ENCODE measurements at regions not wholly inside any gene's neighbourhood (a gene's known extent, or its start where the extent isn't known, plus 50 kb on each side); places are given as distances from the start of the nearest gene placed in this dataset.

- no peaks in the 10 kb centered on the region for H3K9me3 Mint-ChIP-seq
- ChIA-PET CTCF (no interaction called here), POLR2A (no interaction called here)
- no peak overlapping the region for H3K4me3 Mint-ChIP-seq
- no peaks in the 10 kb centered on the region for H3K27me3 Mint-ChIP-seq (ENCODE audit: low read depth)
- DNase-seq (ENCODE audit: low spot score) (no peak), ATAC-seq (no peak)
- H3K27ac Mint-ChIP-seq: no peak overlapping the region
- no peak for TF ChIP-seq ETV6 (CRISPR knock-in tag; IDR thresholded peaks at IDR 0.05)
- no peak for TF ChIP-seq ZBTB43 (CRISPR knock-in tag; IDR thresholded peaks at IDR 0.05)
- no peaks in the 10 kb centered on the region for H3K36me3 Mint-ChIP-seq
- no peaks in the 10 kb centered on the region; the same call in 1 of the 2 replicates for H3K4me1 Mint-ChIP-seq
These were observed 264.7 kb upstream of the PRICKLE1 start for GRCh38 chr12:42854208-42854607.

GRCh38 chr12:42853370-42854140, 264.0 kb upstream of the PRICKLE1 start:
- no peak for ATAC-seq
- ChIA-PET CTCF (no interaction called here), POLR2A (no interaction called here)
- Mint-ChIP-seq H3K36me3 (no peaks in the 10 kb centered on the region), H3K4me3 (no peak overlapping the region), H3K27ac (no peak overlapping the region), H3K4me1 (no peaks in the 10 kb centered on the region; the same call in 1 of the 2 replicates), H3K27me3 (ENCODE audit: low read depth) (no peaks in the 10 kb centered on the region), H3K9me3 (no peaks in the 10 kb centered on the region)
- no peak for DNase-seq (ENCODE audit: low spot score)
- TF ChIP-seq NFE2L1 (CRISPR knock-in tag; IDR thresholded peaks at IDR 0.05): no peak
- TF ChIP-seq ZSCAN18 (CRISPR knock-in tag; IDR thresholded peaks at IDR 0.05): no peak
- no peak for TF ChIP-seq ELF4 (CRISPR knock-in tag; IDR thresholded peaks at IDR 0.05; ENCODE audit: low read depth)
- TF ChIP-seq ERG (CRISPR knock-in tag; IDR thresholded peaks at IDR 0.05): no peak
- TF ChIP-seq ZNF219 (CRISPR knock-in tag; IDR thresholded peaks at IDR 0.05; ENCODE audit: borderline replicate concordance): no peak
- TF ChIP-seq SMAD3 (CRISPR knock-in tag; IDR thresholded peaks at IDR 0.05; ENCODE audit: borderline replicate concordance): no peak
- TF ChIP-seq NR3C1 (CRISPR knock-in tag; conservative IDR thresholded peaks at IDR 0.05; ENCODE audit: low read depth): no peak
- TF ChIP-seq ATF2 (CRISPR knock-in tag; IDR thresholded peaks at IDR 0.05; ENCODE audit: borderline replicate concordance, low read depth): no peak
- TF ChIP-seq MYBL2 (CRISPR knock-in tag; IDR thresholded peaks at IDR 0.05): no peak
- no peak for TF ChIP-seq MLX (CRISPR knock-in tag; IDR thresholded peaks at IDR 0.05)
- TF ChIP-seq EMX1 (CRISPR knock-in tag; IDR thresholded peaks at IDR 0.05): no peak
- TF ChIP-seq MXD4 (CRISPR knock-in tag; IDR thresholded peaks at IDR 0.05; ENCODE audit: borderline replicate concordance): no peak
- TF ChIP-seq ATF1 (CRISPR knock-in tag; IDR thresholded peaks at IDR 0.05): no peak
- TF ChIP-seq HMGA2 (CRISPR knock-in tag; IDR thresholded peaks at IDR 0.05): no peak
- no peak for TF ChIP-seq ZNF671 (CRISPR knock-in tag; IDR thresholded peaks at IDR 0.05)
- TF ChIP-seq ZMAT4 (CRISPR knock-in tag; IDR thresholded peaks at IDR 0.05): no peak
- no peak for TF ChIP-seq TP53 (CRISPR knock-in tag; IDR thresholded peaks at IDR 0.05)
- no peak for TF ChIP-seq CREB1 (CRISPR knock-in tag; IDR thresholded peaks at IDR 0.05)
- no peak for TF ChIP-seq ATF6 (CRISPR knock-in tag; IDR thresholded peaks at IDR 0.05)
- no peak for TF ChIP-seq TEAD1 (CRISPR knock-in tag; IDR thresholded peaks at IDR 0.05)

Measured in WTC11 (cell line).